HG03442 (cell line): ENCODE measurements at regions not wholly inside any gene's neighbourhood (a gene's known extent, or its start where the extent isn't known, plus 50 kb on each side); places are given as distances from the start of the nearest gene placed in this dataset.
"Not testable (repeated sequence)": the region's sequence is repeated elsewhere in the genome, so short reads cannot be mapped to it uniquely, and the experiment has no call there.

Experiments
- ATAC-seq: cut with Tn5 transposase; IDR thresholded peaks from one replicate; pipeline ENCODE4 v1.9.1; 2021; ENCODE audit warnings: mild to moderate bottlenecking, moderate library complexity; ENCODE audit not compliant: unreplicated experiment

GRCh38 chr4:62550121-62550520 is 1350.0 kb downstream of the ADGRL3 start:
- ATAC-seq = no peak

GRCh38 chr4:62549601-62550000 is 1349.5 kb downstream of the ADGRL3 start:
- no peak for ATAC-seq

GRCh38 chr4:62548765-62549164 is 1348.6 kb downstream of the ADGRL3 start:
- ATAC-seq = no peak

- ATAC-seq = no peak
These were observed 1348.0 kb downstream of the ADGRL3 start for GRCh38 chr4:62548108-62548524.

- no peak for ATAC-seq
These were observed 1344.3 kb downstream of the ADGRL3 start for GRCh38 chr4:62544428-62544827.

GRCh38 chr4:62543002-62543401 is 1342.9 kb downstream of the ADGRL3 start:
- ATAC-seq = no peak

GRCh38 chr4:62533573-62533972 is 1333.4 kb downstream of the ADGRL3 start:
- ATAC-seq = no peak

- ATAC-seq = no peak
These were observed 1331.6 kb downstream of the ADGRL3 start for GRCh38 chr4:62531731-62532130.

- ATAC-seq = no peak
These were observed 1331.1 kb downstream of the ADGRL3 start for GRCh38 chr4:62531264-62531663.

GRCh38 chr4:62528874-62529273 is 1328.7 kb downstream of the ADGRL3 start:
- ATAC-seq = no peak

- no peak for ATAC-seq
These were observed 1326.5 kb downstream of the ADGRL3 start for GRCh38 chr4:62526671-62527070.

GRCh38 chr4:62523256-62523655 is 1323.1 kb downstream of the ADGRL3 start:
- ATAC-seq = no peak

- ATAC-seq = no peak
These were observed 1322.1 kb downstream of the ADGRL3 start for GRCh38 chr4:62522273-62522672.

GRCh38 chr4:62517716-62518115 is 1317.6 kb downstream of the ADGRL3 start:
- ATAC-seq = no peak

GRCh38 chr4:62513306-62513705 is 1313.2 kb downstream of the ADGRL3 start:
- ATAC-seq = no peak

GRCh38 chr4:62512271-62512670 is 1312.1 kb downstream of the ADGRL3 start:
- no peak for ATAC-seq

- ATAC-seq = no peak
These were observed 1310.1 kb downstream of the ADGRL3 start for GRCh38 chr4:62510228-62510627.

GRCh38 chr4:62500296-62500695 is 1300.2 kb downstream of the ADGRL3 start:
- ATAC-seq = no peak

- no peak for ATAC-seq
These were observed 1294.9 kb downstream of the ADGRL3 start for GRCh38 chr4:62495032-62495431.

- ATAC-seq = not testable (repeated sequence)
These were observed 1291.6 kb downstream of the ADGRL3 start for GRCh38 chr4:62491756-62492155.

GRCh38 chr4:62490635-62491034 is 1290.5 kb downstream of the ADGRL3 start:
- ATAC-seq = no peak

GRCh38 chr4:62487016-62487415 is 1286.9 kb downstream of the ADGRL3 start:
- no peak for ATAC-seq

GRCh38 chr4:62484357-62484756 is 1284.2 kb downstream of the ADGRL3 start:
- no peak for ATAC-seq

GRCh38 chr4:62482355-62482754 is 1282.2 kb downstream of the ADGRL3 start:
- ATAC-seq = no peak
